Right renal cortex interstitium (tissue), 3 donors: ENCODE measurements at regions not wholly inside any gene's neighbourhood (a gene's known extent, or its start where the extent isn't known, plus 50 kb on each side); places are given as distances from the start of the nearest gene placed in this dataset.

Experiments
- DNase-seq, 3 donors: peaks; one replicate each; pipeline ENCODE4 v3.0.0-alpha.2; 2013; ENCODE audit warnings: low read depth in 3 of 3, low spot score in 2 of 3

DNA sequence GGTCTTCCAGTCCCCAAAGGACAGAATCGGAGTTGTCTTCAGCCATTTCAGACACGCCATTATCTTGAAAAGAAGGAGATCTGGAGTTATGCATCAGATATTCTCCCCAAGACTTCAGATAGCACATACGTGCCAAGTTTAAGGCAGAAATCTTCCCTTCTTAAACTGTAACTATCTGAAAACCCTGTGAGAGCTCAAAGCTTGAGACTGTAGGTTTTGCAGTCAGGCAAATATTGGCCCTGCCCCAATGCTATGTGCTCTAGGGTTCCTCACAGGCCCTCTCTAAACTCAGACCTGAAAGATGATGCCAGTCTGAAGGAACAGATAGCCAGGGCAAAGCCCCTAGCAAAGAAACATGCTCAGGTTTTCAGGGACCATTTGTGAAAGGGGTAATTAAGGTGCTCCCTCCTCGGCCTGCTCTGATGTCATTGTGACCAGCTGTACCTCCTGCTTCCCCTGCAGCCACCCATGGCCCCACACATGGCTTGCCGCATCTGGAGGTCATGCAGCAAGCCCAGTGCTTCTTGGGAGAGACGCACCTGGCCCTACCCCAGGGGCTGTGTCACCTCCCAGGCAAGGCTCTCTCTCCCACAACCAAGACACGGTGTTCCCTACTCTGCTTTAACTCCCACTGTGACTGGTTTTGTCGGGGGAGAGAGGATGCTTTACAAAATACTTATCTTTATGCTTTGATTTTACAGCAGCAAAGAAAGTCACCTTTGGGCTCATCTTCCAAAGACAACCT is 53.4 kb upstream of the POMGNT2 start:
- DNase-seq: no peak

GRCh38 chr3:43156812-43157455 is 51.1 kb upstream of the POMGNT2 start:
- no peak for DNase-seq

GRCh38 chr3:43155464-43156121 is 49.7 kb upstream of the POMGNT2 start:
- peak in 1 of 3 donors; percentile 20 for DNase-seq
